ENCODE measurements at regions not wholly inside any gene's neighbourhood (a gene's known extent, or its start where the extent isn't known, plus 50 kb on each side); places are given as distances from the start of the nearest gene placed in this dataset.
A peak's percentile ranks its signal among the peaks of the same experiment; 100 is the strongest.
"Not testable (repeated sequence)": the region's sequence is repeated elsewhere in the genome, so short reads cannot be mapped to it uniquely, and the experiment has no call there.

DNA sequence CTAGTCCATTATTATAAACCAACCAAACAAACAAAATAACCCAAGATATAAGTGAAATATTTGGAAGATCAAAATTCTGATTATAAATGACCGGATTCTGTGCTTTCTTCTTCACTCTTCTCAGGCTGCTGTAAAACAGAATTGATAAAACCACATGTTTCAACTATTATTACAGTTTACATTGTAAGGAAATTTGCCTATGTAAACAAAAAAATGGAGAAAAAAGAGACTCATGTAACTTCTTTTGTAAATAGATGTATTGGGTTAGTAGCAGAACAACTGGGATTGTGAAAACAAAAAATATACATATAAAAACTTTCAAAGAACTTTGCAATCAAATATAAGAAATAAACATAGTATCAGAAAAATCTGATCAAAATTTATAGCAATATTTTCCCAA lies 295.2 kb upstream of the CCDC179 start:
- no peak for DNase-seq

GRCh38 chr11:23164022-23164421 lies 303.7 kb upstream of the CCDC179 start:
- DNase-seq, result no peak

GRCh38 chr11:23166376-23166775 lies 306.1 kb upstream of the CCDC179 start:
- DNase-seq, result peak; percentile 50

GRCh38 chr11:23179609-23180008 lies 319.3 kb upstream of the CCDC179 start:
- no peak for DNase-seq

DNA sequence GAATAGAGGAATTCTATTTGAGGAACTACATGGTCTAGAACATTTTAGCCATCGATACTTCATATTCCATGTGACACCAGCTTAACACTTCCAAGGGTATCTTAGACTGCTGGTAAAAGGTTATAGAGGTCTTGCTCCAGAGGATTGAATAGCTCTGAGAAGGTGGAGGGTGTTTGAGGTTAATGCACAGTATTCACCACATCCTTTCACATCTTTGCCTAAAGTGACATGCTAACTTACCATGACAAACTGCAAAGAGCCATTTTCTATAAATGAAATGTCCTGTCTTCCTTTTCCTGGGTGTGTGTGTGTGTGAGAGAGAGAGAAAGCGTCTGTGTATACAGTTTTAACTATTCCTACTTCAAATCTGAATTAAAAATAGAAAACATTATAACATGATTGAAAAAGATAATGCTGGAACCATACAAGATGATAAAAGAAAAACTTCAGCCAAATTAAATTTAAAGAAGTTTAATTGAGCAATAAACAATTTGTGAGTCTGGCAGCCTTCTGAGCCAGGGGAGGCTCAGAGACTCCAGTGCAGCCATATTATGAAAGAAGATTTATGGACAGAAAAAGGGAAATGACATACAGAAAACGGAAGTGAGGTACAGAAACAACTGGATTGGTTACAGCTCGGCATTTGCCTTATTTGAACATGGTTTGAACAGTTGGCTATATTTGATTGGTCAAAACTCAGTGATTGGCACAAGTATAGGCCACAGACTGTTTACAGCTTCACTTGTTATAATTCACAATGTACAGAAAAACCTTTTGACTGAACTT lies 320.9 kb upstream of the CCDC179 start:
- no peak for DNase-seq

GRCh38 chr11:23192256-23192655 lies 332.0 kb upstream of the CCDC179 start:
- DNase-seq, result peak; percentile 58

- no peak for DNase-seq
These were observed 341.8 kb upstream of the CCDC179 start for GRCh38 chr11:23201936-23202522.

- no peak for DNase-seq
These were observed 342.3 kb upstream of the CCDC179 start for GRCh38 chr11:23202611-23203010.

- DNase-seq, result peak; percentile 62
These were observed 345.0 kb upstream of the CCDC179 start for GRCh38 chr11:23205156-23205871.

DNA sequence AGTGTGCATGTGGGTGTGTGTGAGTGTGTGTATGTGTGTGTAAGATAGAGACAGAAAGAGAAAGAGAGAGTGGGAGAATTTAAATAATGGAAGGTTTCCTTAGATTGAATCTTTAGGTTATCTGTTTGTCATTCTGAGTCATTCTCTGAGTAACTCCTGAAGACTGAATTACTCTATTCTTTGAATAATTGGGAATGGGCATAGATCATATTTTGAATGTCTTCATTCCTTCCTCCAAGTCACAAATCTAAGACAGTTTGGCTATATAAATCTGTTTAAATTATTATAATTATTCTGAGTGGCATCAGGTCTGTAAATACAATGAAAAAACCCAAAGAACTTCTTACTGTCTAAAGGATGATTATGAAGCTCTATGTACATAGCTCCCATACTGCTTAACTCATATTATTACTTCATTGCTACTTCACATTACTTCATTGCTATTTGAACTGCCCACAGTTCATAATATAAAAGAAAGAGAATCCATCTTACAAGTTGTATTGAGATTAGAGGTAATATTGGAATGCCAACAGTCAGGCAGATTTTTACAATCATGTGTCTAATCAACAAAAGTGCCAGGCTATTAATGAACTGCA lies 346.6 kb upstream of the CCDC179 start:
- peak; percentile 54 for DNase-seq

DNA sequence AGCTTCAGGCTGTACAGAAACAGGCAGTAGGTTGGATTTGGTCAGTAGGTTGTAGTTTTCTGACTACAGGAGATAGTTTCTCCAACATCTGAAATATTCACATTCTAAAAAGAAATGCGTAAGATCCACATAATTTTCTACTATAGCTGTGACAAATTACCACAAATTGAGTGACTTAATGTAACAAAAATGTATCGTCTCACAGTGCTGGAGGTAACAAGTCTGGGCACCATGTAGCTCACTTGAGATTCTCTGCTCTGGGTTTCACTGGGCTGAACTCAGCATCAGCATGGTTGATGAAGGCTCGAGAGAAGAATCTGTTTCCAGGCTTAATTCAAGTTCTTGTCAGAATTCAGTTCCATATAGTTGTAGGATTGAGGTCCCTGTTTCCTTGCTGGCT lies 350.9 kb upstream of the CCDC179 start:
- DNase-seq, result peak; percentile 78

GRCh38 chr11:23212807-23213206 lies 352.5 kb upstream of the CCDC179 start:
- no peak for DNase-seq

DNA sequence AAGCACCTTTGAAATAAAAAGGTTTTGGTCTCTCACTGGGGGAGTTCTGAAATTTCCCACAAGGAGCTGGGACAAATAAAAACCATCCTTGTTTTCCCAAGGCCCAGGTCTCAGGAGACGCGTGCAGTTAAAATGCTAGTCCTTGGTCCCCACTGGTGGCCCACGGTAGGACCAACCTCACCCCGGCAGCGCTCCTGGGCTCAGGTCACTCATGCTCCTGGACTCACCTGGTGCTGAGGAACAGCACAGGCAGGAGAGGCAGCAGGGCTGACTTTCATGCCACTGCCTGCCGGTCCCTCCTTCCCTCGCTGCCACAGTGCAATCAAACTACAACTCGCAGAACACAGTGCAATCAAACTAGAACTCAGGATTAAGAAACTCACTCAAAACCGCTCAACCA lies 356.8 kb upstream of the CCDC179 start:
- DNase-seq, result no peak

DNA sequence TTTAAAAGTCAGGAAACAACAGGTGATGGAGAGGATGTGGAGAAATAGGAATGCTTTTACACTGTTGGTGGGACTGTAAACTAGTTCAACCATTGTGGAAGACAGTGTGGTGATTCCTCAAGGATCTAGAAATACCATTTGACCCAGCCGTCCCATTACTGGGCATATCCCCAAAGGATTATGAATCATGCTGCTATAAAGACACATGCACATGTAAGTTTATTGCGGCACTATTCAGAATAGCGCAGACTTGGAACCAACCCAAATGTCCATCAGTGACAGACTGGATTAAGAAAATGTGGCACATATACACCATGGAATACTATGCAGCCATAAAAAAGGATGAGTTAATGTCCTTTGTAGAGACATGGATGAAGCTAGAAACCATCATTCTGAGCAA lies 359.8 kb upstream of the CCDC179 start:
- DNase-seq, result not testable (repeated sequence)

GRCh38 chr11:23221366-23221765 lies 361.1 kb upstream of the CCDC179 start:
- no peak for DNase-seq

DNA sequence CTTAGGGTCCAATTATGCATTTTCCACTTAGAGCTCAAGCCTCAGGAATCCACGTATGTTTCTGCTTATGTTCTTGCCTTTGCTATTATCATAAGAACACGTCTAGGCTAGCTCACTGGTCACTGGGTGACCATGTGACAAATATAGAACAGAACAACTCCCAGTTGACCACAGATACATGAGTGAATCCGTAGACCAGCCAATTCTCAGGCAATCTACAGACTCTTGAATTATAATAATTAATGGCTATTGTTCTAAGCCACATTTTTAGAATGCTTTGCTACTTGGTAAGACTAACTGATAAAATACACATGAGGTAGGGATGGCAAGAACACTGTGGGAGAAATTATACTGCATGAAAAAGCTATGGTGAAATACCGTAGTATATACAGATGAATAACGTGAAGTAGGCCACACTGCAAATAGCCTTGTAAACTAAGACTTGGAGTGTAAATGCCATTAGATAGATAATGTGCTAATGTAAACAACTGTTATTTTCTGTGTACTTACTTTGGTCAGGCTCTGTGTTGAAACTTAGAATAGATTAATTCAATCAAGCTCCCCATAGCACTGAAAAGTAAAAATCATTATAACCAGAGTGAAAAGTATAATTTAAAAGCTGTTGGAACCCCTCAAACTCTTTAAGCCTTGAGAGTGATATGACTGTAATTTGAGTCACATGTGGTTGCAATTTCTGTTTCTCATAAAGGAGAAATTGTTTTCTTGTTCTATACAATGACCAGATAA lies 366.2 kb upstream of the CCDC179 start:
- DNase-seq, result peak; percentile 96

DNA sequence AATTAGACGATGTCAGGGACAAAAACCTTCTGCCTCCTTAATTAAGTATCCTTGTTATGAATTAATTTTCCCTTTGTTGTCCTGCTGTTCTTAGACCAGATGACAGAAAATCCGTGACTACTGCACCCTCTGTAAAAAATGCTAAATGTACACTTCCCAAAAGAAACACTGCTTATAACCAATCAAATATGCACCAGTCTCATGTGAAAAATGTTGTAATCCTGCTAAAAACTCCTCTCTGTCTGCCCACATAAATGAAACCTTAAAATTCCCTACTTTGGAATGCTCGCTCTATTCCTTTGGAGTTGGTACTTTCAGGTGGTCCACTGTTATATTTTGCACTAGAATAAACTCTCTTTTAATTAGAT lies 366.8 kb upstream of the CCDC179 start:
- peak; percentile 61 for DNase-seq

DNA sequence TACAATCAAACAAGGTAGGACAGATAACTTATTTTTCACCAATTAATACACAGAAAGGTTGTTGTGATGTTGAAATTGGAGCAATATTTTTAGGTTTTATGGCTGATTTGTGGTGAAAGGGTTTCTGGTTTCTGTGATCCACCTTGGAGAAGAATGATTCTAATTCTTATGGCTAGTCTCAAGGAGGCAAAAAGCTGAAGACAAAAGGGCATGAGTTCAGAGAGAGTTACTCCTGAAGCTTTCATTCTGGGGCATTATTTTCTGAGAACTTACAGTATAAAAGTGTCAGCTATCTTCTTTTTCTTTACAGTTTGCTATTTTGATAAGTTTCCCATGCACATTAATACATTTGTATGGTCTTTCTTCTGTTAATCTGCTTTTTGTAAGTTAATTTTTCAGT lies 372.4 kb upstream of the CCDC179 start:
- no peak for DNase-seq

DNA sequence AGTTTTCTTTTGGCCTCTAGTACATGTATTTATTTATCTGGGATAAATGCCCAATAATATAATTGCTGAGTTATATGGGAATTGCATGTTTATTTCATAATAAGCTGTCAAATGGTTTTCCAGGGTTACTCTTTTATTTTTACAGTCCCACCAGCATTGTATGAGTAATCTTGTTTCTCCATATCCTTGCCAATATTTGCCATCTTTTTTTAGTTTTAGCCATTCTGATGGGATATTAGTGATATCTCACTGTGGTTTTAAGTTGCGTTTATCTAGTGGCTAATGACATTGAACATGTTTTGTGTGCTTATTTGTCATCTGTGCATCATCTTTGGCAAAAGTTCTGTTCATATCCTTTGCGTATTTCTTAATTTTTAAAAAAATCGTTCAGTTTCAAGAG lies 372.8 kb upstream of the CCDC179 start:
- DNase-seq, result peak; percentile 86

GRCh38 chr11:23236826-23237555 lies 376.7 kb upstream of the CCDC179 start:
- peak; percentile 88 for DNase-seq

- DNase-seq, result no peak
These were observed 392.2 kb upstream of the CCDC179 start for GRCh38 chr11:23252426-23252825.

- no peak for DNase-seq
These were observed 396.8 kb upstream of the CCDC179 start for GRCh38 chr11:23257088-23257487.
